Colon (tissue), 2 donors: ENCODE measurements at regions not wholly inside any gene's neighbourhood (a gene's known extent, or its start where the extent isn't known, plus 50 kb on each side); places are given as distances from the start of the nearest gene placed in this dataset.
A peak's percentile ranks its signal among the peaks of the same experiment; 100 is the strongest.

Experiments used
- FAIRE-seq: peaks from 2 replicates; lab custom pipeline; 2012; peaks lifted over from hg19 to GRCh38; lab: Jason Lieb, UNC
- donor health status: control.
- donor health status: control.

DNA sequence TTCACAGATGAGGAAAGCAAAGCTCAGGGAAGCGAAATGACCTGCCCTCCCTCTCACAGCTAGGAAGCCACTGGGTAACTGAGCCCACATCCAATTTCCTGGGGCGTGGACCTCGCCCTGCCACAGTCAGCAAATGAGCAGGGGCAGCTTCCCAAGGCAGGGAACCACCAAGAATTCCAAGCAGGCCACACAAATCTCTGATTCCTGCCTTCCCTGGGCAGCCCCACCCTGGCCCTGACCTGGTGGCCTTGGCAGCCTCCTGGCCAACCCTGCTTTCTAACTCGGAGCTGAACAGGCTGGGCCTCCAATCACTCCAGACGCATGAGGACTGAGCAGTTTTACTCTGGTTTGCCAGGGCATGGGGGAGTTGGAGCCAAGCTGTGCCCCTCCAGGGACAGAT is 203.7 kb upstream of the TLE3 start:
- FAIRE-seq: no peak

DNA sequence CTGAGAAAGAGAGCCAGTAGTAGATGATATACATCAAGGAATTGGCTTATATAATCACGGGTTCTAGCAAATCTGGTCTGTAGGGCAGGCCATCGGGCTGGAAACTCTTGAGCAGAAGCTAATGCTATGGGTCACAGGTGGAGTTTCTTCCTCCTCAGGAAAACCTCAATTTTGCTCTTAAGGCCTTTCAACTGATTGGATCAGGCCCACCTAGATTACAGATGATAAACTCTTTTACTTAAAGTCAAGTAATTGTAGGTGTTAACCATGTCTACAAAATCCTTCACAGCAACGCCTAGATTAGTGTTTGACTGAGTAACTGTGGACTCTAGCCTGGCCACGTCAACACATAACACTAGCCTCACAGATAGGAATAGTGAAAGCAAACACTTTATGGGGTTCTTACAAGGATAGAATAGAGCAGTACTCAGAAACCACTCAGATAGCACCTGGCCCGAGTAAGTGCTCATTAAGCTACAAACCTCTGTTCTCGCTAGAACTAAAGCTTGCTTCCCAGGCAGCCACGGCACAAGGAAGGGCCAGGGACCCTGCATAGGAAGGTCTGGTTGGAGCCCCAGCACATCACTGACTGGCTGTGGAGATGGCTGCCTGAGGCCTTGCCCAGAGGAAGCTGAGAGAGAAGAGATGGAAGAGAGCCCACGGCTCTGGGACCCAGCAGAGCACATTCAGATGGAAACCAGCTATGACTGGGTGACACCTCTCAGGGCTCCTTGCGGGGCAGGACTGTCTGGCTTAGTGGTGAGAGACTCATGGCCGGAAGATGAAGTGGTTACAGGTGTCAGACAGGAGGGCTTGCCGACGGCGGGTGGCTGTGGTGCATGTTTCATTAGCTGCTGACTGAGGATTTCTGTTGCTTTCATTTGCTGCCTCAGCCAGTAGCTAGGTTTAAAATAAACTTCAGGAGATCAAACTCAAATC is 202.5 kb upstream of the TLE3 start:
- no peak for FAIRE-seq

- peak; percentile 21 for FAIRE-seq
Observed at GRCh38 chr15:70297465-70298058, 199.8 kb upstream of the TLE3 start.

GRCh38 chr15:70294731-70295305 is 197.1 kb upstream of the TLE3 start:
- FAIRE-seq: no peak

GRCh38 chr15:70293591-70294470 is 196.1 kb upstream of the TLE3 start:
- FAIRE-seq: no peak

- no peak for FAIRE-seq
Observed at GRCh38 chr15:70293138-70293537, 195.4 kb upstream of the TLE3 start.

- no peak for FAIRE-seq
Observed at GRCh38 chr15:70292076-70292760, 194.5 kb upstream of the TLE3 start.

DNA sequence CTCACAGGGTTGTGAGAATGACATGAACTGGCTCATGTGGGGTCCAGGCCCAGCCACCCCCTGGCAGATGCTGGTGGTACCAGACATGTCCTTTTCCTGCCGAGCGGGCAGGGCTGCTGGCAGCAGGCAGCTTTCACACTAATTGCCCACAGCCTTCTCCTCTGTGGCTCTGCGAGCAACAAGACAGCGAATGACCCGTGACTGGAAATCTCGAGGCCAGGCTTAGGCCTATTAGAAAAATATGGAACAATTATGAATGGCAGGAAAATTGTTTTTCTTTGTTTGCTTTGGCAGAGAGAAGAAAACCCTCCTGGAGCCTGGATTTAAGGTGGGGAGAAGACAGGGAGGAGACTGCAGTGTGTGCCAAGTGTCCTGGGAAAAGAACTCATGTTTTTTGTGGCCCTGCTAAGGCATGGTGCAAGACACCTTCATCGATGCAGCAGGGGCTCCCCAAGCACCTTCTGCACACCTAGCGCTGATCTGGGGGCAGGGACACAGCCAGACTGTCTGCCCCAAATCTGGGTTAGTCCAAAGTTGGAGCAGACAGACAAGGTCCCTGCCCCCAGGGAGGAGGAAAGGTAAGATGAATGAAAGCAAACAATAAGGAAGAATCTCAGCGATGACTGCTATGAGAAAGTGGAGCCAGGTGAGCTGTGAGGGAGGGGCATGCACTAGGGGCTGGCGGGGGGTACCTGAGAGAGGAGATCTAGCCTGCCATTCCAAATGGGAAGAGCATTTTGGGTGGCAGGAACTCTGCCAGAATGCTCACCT is 193.8 kb upstream of the TLE3 start:
- FAIRE-seq: no peak

DNA sequence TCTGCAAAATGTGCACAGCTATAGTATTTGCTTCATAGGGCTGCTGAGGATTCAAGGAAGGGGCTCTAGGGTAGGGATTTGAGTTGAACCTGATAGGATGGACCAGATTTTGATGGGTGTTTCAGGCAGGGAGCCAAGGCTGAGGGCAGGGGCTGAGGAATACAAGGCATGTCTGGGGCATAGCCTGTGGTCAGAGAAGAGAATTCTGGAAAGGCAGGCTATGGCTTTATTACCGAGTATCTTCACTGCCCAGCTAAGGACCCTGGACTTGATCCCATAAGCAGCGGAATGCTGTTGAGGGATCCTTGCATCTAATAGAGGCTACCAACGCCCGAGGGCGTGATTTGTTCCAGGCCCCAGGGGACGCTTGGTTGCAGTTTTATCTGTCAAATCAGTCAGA is 193.0 kb upstream of the TLE3 start:
- no peak for FAIRE-seq

GRCh38 chr15:70289191-70289955 is 191.7 kb upstream of the TLE3 start:
- FAIRE-seq: no peak

GRCh38 chr15:70286113-70286806 is 188.5 kb upstream of the TLE3 start:
- no peak for FAIRE-seq

GRCh38 chr15:70284438-70285214 is 186.9 kb upstream of the TLE3 start:
- no peak for FAIRE-seq

DNA sequence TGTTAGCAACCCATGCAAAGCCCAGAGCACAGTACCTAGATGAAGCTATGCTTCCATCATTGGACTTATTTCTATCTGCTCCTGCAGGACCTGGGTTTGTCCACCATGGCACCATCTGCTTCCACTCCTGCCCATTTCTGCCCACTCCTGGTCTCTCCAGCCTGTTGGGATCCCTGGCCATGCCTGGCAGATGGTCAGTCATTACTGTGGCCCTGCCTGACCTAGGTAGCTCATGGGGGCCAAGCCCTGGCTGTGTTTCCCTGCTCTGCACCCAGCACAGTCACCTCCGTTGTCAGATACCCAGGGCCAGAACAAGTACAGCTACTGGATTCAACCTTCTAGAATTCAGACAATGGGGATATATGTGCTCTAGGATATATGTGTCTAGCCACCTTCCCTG is 185.8 kb upstream of the TLE3 start:
- no peak for FAIRE-seq

DNA sequence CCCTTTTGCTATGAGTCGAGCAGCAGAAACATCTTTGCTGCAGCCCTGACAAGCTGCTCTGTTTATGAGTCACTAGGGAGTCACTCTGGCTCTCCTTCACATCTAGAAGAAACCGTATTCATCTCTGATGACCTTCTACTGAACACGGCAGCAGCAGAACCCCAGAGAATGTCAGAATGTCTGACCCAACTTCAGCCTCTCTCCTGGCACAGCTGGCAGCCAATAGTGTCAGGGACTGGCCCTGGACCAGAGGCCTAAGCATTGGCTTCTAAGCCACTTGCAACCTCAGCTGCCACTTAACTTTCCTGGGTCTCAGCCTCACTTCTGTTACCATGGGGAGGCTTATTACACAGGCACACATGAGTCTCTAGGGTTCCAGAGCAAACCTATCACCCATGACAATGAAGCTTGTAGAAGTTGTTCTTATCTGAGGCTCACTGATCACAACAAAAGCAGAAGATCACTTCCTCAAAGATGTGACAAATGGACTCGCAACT is 184.1 kb upstream of the TLE3 start:
- no peak for FAIRE-seq

DNA sequence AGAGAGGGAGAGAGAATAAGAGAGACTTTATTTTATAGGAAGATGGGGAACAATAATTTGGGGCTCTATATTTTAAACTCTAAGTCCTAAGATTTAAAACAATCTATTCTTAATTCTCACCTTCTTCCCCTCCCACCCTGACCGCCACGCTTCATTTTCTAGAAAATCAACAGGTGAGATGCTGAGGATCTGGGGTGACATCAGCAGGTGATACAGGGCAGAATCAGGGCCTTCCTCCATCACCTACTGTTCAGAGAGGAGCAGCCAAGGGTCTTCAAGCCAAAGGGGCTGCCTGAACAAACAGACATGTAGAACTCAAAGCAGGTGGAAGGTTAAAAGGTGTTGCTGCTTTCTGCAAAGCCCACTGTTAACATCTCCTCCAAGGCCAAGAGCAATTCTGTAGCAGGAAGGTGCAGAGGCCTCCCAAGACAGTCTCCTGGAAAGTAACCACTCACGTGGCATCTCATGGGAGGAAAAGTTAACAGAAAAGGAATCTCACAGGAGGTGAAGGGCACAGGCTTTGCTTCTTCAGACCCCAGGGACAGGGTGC is 183.6 kb upstream of the TLE3 start:
- no peak for FAIRE-seq

GRCh38 chr15:70280781-70281180 is 183.1 kb upstream of the TLE3 start:
- no peak for FAIRE-seq

GRCh38 chr15:70279096-70279495 is 181.4 kb upstream of the TLE3 start:
- no peak for FAIRE-seq

DNA sequence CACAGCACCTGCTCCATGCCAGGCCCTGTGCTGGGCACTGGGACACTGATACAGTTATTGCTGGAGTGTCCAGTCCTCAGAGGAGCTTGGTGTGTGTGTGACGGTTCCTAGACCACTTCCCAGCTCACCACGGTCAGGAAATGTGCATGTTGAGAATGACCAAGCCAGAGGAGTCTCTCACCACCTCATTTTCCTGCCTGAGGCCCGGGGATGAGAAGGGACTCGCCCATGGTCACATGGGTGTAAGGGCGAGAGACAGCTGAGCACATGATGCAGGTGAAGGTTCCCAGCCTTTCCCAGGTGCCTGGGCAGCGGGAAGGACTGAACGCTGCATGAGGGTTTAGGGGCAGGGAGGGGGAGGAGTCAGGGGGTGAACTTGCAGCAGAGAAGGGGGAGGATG is 180.9 kb upstream of the TLE3 start:
- FAIRE-seq: no peak
